Smooth muscle cell (in vitro differentiated cells): ENCODE measurements at regions not wholly inside any gene's neighbourhood (a gene's known extent, or its start where the extent isn't known, plus 50 kb on each side); places are given as distances from the start of the nearest gene placed in this dataset.

ENCODE experiments used
- DNase-seq: peaks from one replicate; lab custom pipeline; 2025; ENCODE audit not compliant: unreplicated experiment; lab: John Stamatoyannopoulos, UW
- H2AFZ ChIP-seq: fragments of 200-600 bp; sonication (generic); 2 replicates; pipeline ENCODE4 v1.6.0; 2016; ENCODE audit warnings: antibody characterized with exemption, low read depth, mild to moderate bottlenecking
- H3F3A ChIP-seq: fragments of 200-600 bp; sonication (generic); 2 replicates; pipeline ENCODE4 v1.6.0; 2017; ENCODE audit warnings: antibody characterized with exemption, low read depth
- H3K27ac ChIP-seq: fragments of 200-600 bp; sonication (generic); 2 replicates; pipeline ENCODE4 v1.5.1; 2016; ENCODE audit warnings: low read depth, mild to moderate bottlenecking
- H3K27me3 ChIP-seq: fragments of 200-600 bp; sonication (generic); 2 replicates; pipeline ENCODE4 v1.6.1; 2016; ENCODE audit warnings: low read depth, mild to moderate bottlenecking
- H3K36me3 ChIP-seq: fragments of 200-600 bp; sonication (generic); 2 replicates; pipeline ENCODE4 v1.5.1; 2016; ENCODE audit warnings: low read depth
- H3K4me1 ChIP-seq: fragments of 200-600 bp; sonication (generic); 2 replicates; pipeline ENCODE4 v1.5.1; 2016; ENCODE audit warnings: low read depth
- H3K4me2 ChIP-seq: fragments of 200-600 bp; sonication (generic); 2 replicates; pipeline ENCODE4 v1.6.0; 2016; ENCODE audit warnings: mild to moderate bottlenecking
- H3K4me3 ChIP-seq: fragments of 200-600 bp; sonication (generic); 2 replicates; pipeline ENCODE4 v1.5.1; 2016; ENCODE audit warnings: mild to moderate bottlenecking
- H3K79me2 ChIP-seq: fragments of 200-600 bp; sonication (generic); 2 replicates; pipeline ENCODE4 v1.6.0; 2016; ENCODE audit warnings: low read depth, mild to moderate bottlenecking
- H3K9ac ChIP-seq: fragments of 200-600 bp; sonication (generic); 2 replicates; pipeline ENCODE4 v1.6.0; 2016; ENCODE audit warnings: low read depth
- H3K9me3 ChIP-seq: fragments of 200-600 bp; sonication (generic); replicated peaks from 2 replicates; pipeline ENCODE4 v1.5.1; 2016; ENCODE audit warnings: low read depth
- H4K20me1 ChIP-seq: fragments of 200-600 bp; sonication (generic); 2 replicates; pipeline ENCODE4 v1.6.0; 2016; ENCODE audit warnings: low read depth
- WGBS: methylation state at CpG from one replicate; pipeline ENCODE4 v1.1.7; 2016; ENCODE audit warnings: low lambda C conversion rate; 5-methylcytosine and 5-hydroxymethylcytosine counted together
- TF ChIP-seq, protein P1 (sequence below): fragments of 200-600 bp; sonication (generic); IDR thresholded peaks from 2 replicates; pipeline ENCODE4 v1.5.1; 2017; ENCODE audit warnings: borderline replicate concordance, mild to moderate bottlenecking, antibody characterized with exemption; ENCODE audit not compliant: insufficient read depth, poor library complexity, severe bottlenecking

DNA sequence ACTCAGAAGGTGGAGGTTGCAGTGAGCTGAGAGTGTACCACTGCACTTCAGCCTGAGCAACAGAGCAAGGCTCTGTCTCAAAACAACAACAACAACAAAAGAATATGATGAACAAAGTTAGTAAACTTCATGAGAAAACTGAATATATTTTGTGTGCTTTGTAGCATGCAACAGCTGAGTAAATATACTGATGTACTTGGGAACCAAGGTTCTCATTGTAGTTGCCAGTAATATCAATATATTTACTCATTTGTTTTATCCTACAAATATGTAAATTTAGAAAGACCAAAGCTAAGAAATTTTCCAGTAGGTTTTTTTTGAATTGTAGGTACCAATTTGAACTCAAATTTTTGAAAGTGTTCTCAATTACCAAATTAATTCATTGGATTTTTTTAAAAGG lies 127.2 kb downstream of the IPO8 start:
- Histone ChIP-seq H3K79me2 (no peaks in the 10 kb centered on the region), H3K4me1 (no peaks in the 10 kb centered on the region), H3K9ac (no peak overlapping the region), H3K36me3 (no peaks in the 10 kb centered on the region), H4K20me1 (no peaks in the 10 kb centered on the region), H3F3A (no peaks in the 10 kb centered on the region), H3K27ac (no peak overlapping the region), H3K4me3 (no peak overlapping the region), H2AFZ (no peak overlapping the region), H3K4me2 (no peak overlapping the region), H3K9me3 (no peaks in the 10 kb centered on the region), H3K27me3 (no peaks in the 10 kb centered on the region)
- TF ChIP-seq, protein P1, sequence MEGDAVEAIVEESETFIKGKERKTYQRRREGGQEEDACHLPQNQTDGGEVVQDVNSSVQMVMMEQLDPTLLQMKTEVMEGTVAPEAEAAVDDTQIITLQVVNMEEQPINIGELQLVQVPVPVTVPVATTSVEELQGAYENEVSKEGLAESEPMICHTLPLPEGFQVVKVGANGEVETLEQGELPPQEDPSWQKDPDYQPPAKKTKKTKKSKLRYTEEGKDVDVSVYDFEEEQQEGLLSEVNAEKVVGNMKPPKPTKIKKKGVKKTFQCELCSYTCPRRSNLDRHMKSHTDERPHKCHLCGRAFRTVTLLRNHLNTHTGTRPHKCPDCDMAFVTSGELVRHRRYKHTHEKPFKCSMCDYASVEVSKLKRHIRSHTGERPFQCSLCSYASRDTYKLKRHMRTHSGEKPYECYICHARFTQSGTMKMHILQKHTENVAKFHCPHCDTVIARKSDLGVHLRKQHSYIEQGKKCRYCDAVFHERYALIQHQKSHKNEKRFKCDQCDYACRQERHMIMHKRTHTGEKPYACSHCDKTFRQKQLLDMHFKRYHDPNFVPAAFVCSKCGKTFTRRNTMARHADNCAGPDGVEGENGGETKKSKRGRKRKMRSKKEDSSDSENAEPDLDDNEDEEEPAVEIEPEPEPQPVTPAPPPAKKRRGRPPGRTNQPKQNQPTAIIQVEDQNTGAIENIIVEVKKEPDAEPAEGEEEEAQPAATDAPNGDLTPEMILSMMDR: no peak
- DNase-seq: no peak

DNA sequence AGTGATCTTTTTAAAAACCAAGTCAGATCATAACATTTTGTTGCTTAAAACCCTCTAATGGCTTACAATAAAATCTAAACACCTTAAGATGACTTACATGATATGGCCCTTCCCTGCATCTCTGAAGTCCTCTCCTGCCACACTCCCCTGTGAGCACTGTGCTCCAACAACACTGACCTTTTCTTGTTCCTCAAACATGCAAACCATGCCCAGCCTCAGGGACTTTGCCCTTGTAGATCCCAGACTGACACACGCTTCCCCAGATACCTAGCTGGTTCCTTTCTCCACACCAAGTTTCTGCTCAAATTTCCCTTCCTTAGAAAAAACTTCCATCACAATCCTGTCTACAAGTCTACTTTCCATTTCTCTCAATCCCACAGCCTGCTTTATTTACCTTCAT lies 128.6 kb downstream of the IPO8 start:
- Histone ChIP-seq H2AFZ (no peak overlapping the region), H3K4me3 (no peak overlapping the region), H3K4me1 (no peaks in the 10 kb centered on the region), H3K79me2 (no peaks in the 10 kb centered on the region), H3K9me3 (no peaks in the 10 kb centered on the region), H3K9ac (no peak overlapping the region), H3K4me2 (no peak overlapping the region), H3K36me3 (no peaks in the 10 kb centered on the region), H3K27me3 (no peaks in the 10 kb centered on the region), H4K20me1 (no peaks in the 10 kb centered on the region), H3F3A (no peaks in the 10 kb centered on the region), H3K27ac (no peak overlapping the region)
- TF ChIP-seq, protein P1: no peak
- DNase-seq: no peak
- 89% methylated on average over 1 of the region's 1 CpG for WGBS

DNA sequence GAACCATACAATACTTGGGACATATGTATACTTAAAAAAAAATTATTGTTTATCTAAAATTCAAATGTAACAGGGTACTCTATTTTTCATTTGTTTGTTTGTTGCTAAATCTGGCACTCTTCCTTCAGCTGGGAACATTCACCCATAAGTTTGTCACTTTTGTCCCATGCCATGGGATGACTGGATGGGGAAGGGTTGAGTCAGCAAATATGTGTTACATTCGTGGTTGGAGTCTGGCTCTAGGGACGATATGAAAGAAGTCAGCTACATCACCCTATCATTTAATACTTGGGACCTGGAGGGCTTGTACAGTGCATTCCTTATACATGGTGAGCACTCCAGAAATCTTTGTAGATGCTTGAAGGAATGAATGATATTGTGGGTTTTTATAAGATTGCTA lies 131.3 kb downstream of the IPO8 start:
- H3K27ac ChIP-seq: no peak overlapping the region
- H3K27me3 ChIP-seq: no peaks in the 10 kb centered on the region
- H3K9ac ChIP-seq: no peak overlapping the region
- H3K4me1 ChIP-seq: no peaks in the 10 kb centered on the region
- DNase-seq: no peak
- H3K4me3 ChIP-seq: no peak overlapping the region
- no peaks in the 10 kb centered on the region for H3K36me3 ChIP-seq
- no peaks in the 10 kb centered on the region for H3F3A ChIP-seq
- no peak overlapping the region for H3K4me2 ChIP-seq
- no peak overlapping the region for H2AFZ ChIP-seq
- TF ChIP-seq, protein P1: no peak
- no peaks in the 10 kb centered on the region for H3K9me3 ChIP-seq
- no peaks in the 10 kb centered on the region for H4K20me1 ChIP-seq
- H3K79me2 ChIP-seq: no peaks in the 10 kb centered on the region
- WGBS: 54% methylated on average over 2 of the region's 2 CpGs

DNA sequence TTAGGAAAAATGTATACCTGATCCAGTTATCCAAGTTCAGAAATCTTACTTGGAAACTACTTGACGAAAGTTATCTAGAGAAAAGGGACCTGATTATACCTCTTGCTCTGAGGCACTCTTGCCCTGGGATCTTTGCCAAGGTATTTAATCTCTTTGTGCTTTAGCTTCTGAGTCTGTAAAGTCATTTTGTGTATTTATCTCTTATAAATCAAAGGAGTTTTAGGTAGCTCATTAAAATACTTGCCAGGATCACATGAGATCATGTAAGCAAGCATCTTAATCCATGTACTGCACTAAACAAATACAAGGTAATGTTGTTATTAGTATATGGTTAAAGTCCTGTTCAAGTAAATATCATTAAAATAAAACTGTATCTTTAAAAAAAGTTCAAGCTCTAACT lies 147.5 kb downstream of the IPO8 start:
- Histone ChIP-seq H3K4me2 (no peak overlapping the region), H3F3A (no peaks in the 10 kb centered on the region), H3K27me3 (no peaks in the 10 kb centered on the region), H3K9ac (no peak overlapping the region), H3K79me2 (no peaks in the 10 kb centered on the region), H3K36me3 (no peaks in the 10 kb centered on the region), H3K4me1 (no peaks in the 10 kb centered on the region), H3K4me3 (no peak overlapping the region), H4K20me1 (no peaks in the 10 kb centered on the region), H3K27ac (no peak overlapping the region), H3K9me3 (no peaks in the 10 kb centered on the region), H2AFZ (no peak overlapping the region)
- WGBS: 89% methylated on average over 1 of the region's 1 CpG
- TF ChIP-seq, protein P1: no peak
- no peak for DNase-seq
